ENCODE measurements at regions not wholly inside any gene's neighbourhood (a gene's known extent, or its start where the extent isn't known, plus 50 kb on each side); places are given as distances from the start of the nearest gene placed in this dataset.

- TF ChIP-seq CTCF (IDR thresholded peaks at IDR 0.05) = no peak
- TF ChIP-seq POLR2A (IDR thresholded peaks at IDR 0.05) = no peak
- no peak for TF ChIP-seq EP300 (IDR thresholded peaks at IDR 0.05)
Observed at GRCh38 chr3:177553579-177553978, 356.3 kb upstream of the TBL1XR1 start.
